ENCODE measurements at regions not wholly inside any gene's neighbourhood (a gene's known extent, or its start where the extent isn't known, plus 50 kb on each side); places are given as distances from the start of the nearest gene placed in this dataset.

- no peak for TF ChIP-seq CTCF (conservative IDR thresholded peaks at IDR 0.05; ENCODE audit: low read length)
- no peak for TF ChIP-seq EZH2phosphoT487 (IDR thresholded peaks at IDR 0.05; ENCODE audit: borderline replicate concordance, low read depth, low read length)
These were observed 320.6 kb upstream of the TFPI start for GRCh38 chr2:187874786-187875185.

Data from OCI-LY7 (cell line).